Mucosa of stomach (tissue), 1 donor: ENCODE measurements at regions not wholly inside any gene's neighbourhood (a gene's known extent, or its start where the extent isn't known, plus 50 kb on each side); places are given as distances from the start of the nearest gene placed in this dataset.
"Not testable (repeated sequence)": the region's sequence is repeated elsewhere in the genome, so short reads cannot be mapped to it uniquely, and the experiment has no call there.

Experiments
- H3K27me3 ChIP-seq: one replicate; pipeline ENCODE4 v1.7.0; 2013; ENCODE audit warnings: mild to moderate bottlenecking, low read length; ENCODE audit not compliant: control insufficient read depth, insufficient read depth
- H3K36me3 ChIP-seq: one replicate; pipeline ENCODE4 v1.7.0; 2013; ENCODE audit warnings: low read length; ENCODE audit not compliant: control insufficient read depth, insufficient read depth
- H3K4me1 ChIP-seq: one replicate; pipeline ENCODE4 v1.7.0; 2013; ENCODE audit warnings: mild to moderate bottlenecking, low read length; ENCODE audit not compliant: control insufficient read depth, insufficient read depth
- H3K4me3 ChIP-seq: one replicate; pipeline ENCODE4 v1.7.0; 2013; ENCODE audit warnings: low read length
- H3K9ac ChIP-seq: one replicate; pipeline ENCODE4 v1.7.0; 2013; ENCODE audit warnings: mild to moderate bottlenecking, low read length, moderate library complexity
- H3K9me3 ChIP-seq: one replicate; pipeline ENCODE4 v1.7.0; 2013; ENCODE audit warnings: mild to moderate bottlenecking, low read length, moderate library complexity; ENCODE audit not compliant: control insufficient read depth
- donor health status: Pancreatic carcinoma.

DNA sequence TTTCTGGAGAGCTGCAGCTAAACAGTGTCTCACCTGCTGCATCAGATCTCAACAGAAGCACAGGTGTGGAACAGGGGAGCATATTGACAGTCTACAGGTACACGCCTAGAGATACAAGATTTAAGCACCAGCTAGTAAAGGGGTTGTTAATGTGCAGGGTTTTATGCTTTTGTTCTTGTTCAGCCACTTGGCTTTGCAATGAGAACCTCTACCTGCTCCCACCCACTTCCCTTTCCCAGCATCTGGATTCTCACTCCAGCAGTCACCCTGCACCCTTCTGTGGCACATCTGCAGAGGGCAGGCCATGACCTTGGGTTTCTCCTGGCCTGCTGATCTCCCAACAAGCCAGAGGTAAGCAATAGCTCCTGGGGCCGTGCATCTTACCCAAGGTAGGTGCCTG, 446.6 kb downstream of the BUD13 start:
- Histone ChIP-seq H3K36me3 (no peaks in the 10 kb centered on the region), H3K9me3 (no peaks in the 10 kb centered on the region), H3K4me1 (no peaks in the 10 kb centered on the region), H3K9ac (no peak overlapping the region), H3K4me3 (no peak overlapping the region), H3K27me3 (no peaks in the 10 kb centered on the region)

- no peak overlapping the region for H3K9ac ChIP-seq
- H3K9me3 ChIP-seq: no peaks in the 10 kb centered on the region
- H3K4me1 ChIP-seq: no peaks in the 10 kb centered on the region
- H3K27me3 ChIP-seq: no peaks in the 10 kb centered on the region
- no peaks in the 10 kb centered on the region for H3K36me3 ChIP-seq
- no peak overlapping the region for H3K4me3 ChIP-seq
Observed at GRCh38 chr11:116325247-116325646, 447.5 kb downstream of the BUD13 start.

DNA sequence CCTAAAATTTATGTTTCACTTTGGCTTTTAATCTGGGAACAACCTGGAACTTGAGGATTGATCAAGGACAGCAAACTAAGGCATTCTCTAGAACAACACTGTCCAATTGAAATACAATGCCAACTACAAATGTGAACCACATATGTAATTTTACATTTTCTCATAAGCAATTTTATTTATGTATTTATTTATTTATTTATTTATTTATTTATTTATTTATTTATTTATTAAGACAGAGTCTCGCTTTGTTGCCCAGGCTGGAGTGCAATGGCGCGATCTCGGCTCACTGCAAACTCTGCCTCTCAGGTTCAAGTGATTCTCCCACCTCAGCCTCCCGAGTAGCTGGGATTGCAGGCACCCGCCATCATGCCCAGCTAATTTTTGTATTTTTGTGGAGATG, 448.7 kb downstream of the BUD13 start:
- H3K4me1 ChIP-seq, H3K9me3 ChIP-seq, H3K36me3 ChIP-seq, H3K4me3 ChIP-seq, H3K27me3 ChIP-seq, H3K9ac ChIP-seq: not testable (repeated sequence)

GRCh38 chr11:116317212-116317611, 455.6 kb downstream of the BUD13 start:
- no peaks in the 10 kb centered on the region for H3K27me3 ChIP-seq
- H3K36me3 ChIP-seq: no peaks in the 10 kb centered on the region
- no peak overlapping the region for H3K4me3 ChIP-seq

DNA sequence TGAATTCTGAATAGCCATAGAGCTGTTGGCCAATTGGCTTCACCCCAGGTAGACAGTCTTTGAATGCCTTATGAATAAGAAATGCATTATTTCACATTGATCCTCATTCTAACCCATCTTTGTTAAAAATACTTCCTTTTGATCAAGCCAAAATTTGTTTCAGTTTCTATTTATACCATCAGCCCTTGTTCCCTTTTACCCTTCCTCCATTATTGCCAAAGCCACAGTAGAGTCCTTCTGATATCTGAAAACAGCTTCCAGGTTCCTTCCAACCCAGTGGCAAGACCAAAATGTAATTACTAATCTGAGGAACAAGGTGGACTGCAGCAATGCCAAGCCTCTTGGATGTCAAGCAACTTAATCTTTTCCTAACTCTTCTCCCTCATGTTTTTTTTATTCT, 458.8 kb downstream of the BUD13 start:
- no peaks in the 10 kb centered on the region for H3K27me3 ChIP-seq
- no peak overlapping the region for H3K9ac ChIP-seq
- H3K36me3 ChIP-seq: no peaks in the 10 kb centered on the region
- H3K4me3 ChIP-seq: no peak overlapping the region
- H3K9me3 ChIP-seq: no peaks in the 10 kb centered on the region
- H3K4me1 ChIP-seq: peaks cover 5% of the 10 kb centered on the region

More at GRCh38 chr11:116317212-116317611, 455.6 kb downstream of the BUD13 start:
- H3K4me1 ChIP-seq: peaks cover 5% of the 10 kb centered on the region
- H3K9ac ChIP-seq: no peak overlapping the region
- no peaks in the 10 kb centered on the region for H3K9me3 ChIP-seq

DNA sequence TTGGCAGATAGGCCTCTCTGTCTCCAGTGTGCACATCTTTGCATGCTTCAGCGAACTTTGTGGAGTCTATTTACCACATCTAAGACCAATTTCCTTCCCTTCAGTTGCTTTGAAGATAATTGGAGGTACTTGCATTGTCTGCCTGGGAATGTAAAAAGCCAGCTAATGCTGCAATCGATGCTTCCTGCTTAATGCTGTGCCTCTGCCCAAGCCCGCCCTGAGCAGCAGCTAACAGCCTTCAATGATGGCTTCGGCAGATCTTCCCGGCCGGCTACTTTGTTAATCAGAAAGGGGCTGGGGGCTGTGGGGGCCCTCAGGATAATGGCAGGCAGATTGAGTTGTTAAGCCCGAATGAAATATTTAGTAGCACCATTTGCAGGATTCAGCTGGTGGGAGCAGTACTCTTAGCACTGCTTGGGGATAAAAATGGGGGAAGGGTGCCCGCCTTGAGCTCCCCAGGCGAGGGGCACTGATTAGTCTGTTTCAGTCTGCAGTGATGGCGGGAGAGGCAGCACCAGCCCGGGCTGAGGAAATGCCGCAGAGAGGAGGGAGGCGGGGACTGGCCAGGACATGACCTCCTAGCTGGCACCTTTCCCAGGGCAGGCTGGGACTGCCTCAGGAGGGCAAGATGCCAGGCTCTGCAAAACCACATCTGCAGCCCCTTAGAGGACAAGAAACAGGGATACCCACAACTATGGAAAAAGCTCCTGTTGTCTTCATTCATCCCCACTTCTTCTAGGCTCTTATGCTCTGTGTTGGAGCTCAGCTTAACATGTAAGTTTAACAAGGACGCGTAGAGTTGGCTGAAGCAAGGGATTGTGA, 460.0 kb downstream of the BUD13 start:
- no peaks in the 10 kb centered on the region for H3K36me3 ChIP-seq
- H3K9me3 ChIP-seq: no peaks in the 10 kb centered on the region
- H3K9ac ChIP-seq: no peak overlapping the region
- H3K27me3 ChIP-seq: no peaks in the 10 kb centered on the region
- no peak overlapping the region for H3K4me3 ChIP-seq
- peaks cover 5% of the 10 kb centered on the region for H3K4me1 ChIP-seq

DNA sequence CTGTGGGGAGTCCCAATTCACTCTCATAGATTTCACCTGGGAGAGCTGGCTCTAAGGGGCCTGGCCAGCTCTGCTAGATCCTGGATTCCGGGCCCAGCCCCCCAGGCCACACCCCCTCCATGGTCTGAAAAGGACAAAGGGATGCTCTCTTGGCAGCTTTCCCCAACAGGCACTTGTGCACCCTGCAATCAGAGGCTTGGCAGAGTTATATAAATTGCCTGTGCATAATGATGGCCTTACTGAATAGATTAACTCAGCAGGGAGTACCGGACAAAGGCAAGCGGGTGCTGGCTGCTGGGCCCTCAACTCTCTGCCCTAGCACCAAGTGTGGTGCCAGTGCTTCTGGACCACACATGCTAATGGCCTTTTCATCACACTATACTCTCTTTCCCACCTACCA, 461.6 kb downstream of the BUD13 start:
- H3K36me3 ChIP-seq: no peaks in the 10 kb centered on the region
- H3K9me3 ChIP-seq: no peaks in the 10 kb centered on the region
- no peaks in the 10 kb centered on the region for H3K27me3 ChIP-seq
- peaks cover 5% of the 10 kb centered on the region for H3K4me1 ChIP-seq
- H3K4me3 ChIP-seq: no peak overlapping the region
- no peak overlapping the region for H3K9ac ChIP-seq

DNA sequence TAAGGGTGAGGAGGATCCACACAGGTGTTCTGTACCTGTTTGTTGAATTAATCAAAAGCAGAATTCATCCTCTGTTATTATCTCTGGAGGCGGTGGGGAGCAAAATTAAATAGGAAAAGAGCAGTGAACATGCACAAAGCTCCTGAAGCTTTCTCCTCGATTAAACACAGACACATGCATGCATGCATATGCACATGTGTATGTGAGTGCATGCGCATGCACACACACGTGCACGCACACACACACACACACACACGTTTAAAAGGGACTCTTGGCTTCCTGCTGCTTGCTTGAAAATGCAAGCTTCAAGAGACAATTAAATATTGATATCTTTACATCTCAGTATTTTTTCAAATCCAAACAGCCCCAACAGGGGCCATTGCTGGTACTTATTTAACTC, 462.1 kb downstream of the BUD13 start:
- no peaks in the 10 kb centered on the region for H3K27me3 ChIP-seq
- H3K4me1 ChIP-seq: peaks cover 5% of the 10 kb centered on the region
- H3K4me3 ChIP-seq: no peak overlapping the region
- no peak overlapping the region for H3K9ac ChIP-seq
- H3K36me3 ChIP-seq: no peaks in the 10 kb centered on the region
- no peaks in the 10 kb centered on the region for H3K9me3 ChIP-seq

DNA sequence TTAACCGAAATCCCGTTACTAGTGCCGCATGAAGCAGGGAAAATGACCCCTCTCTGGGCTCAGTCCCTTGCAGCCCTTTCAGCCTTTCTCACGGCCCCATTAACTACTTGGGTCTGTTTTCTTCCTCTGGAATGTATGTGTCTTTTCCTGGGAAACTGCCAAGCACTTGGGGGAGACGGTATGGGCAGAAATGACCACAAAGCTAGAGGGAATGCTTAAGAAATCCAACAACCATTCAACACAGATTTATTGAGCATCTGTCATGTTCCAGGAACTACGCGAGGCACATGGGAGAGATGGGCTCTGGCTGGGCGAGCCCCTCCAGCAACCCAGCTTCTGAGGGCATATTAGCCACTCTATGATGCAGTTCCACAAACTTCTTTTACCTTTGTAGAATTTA, 462.6 kb downstream of the BUD13 start:
- peaks cover 5% of the 10 kb centered on the region for H3K4me1 ChIP-seq
- no peak overlapping the region for H3K9ac ChIP-seq
- no peaks in the 10 kb centered on the region for H3K9me3 ChIP-seq
- no peak overlapping the region for H3K4me3 ChIP-seq
- no peaks in the 10 kb centered on the region for H3K36me3 ChIP-seq
- H3K27me3 ChIP-seq: no peaks in the 10 kb centered on the region

DNA sequence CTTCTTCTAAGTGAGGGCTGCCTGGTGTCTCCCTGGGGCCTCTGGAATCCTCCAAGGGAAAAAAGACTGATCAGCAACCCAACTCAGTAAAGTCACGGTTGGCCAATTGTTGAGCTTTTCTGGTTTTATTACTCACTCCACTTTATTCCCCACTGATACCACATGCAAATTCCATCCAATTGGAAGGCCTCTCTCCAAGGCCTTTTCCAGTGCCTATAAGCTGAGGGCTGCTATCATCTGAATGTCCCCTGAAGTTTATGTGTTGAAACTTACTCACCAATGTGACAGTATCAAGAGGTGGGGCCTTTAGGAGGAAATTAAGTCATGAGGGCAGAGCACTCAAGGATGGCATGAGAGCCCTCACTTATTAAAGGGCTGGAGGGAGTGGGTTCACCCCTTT, 463.3 kb downstream of the BUD13 start:
- no peak overlapping the region for H3K4me3 ChIP-seq
- no peak overlapping the region for H3K9ac ChIP-seq
- H3K9me3 ChIP-seq: no peaks in the 10 kb centered on the region
- H3K4me1 ChIP-seq: peaks cover 5% of the 10 kb centered on the region
- H3K36me3 ChIP-seq: no peaks in the 10 kb centered on the region
- no peaks in the 10 kb centered on the region for H3K27me3 ChIP-seq

GRCh38 chr11:116302756-116303155, 470.0 kb downstream of the BUD13 start:
- H3K27me3 ChIP-seq: no peaks in the 10 kb centered on the region
- H3K9me3 ChIP-seq: no peaks in the 10 kb centered on the region
- no peaks in the 10 kb centered on the region for H3K4me1 ChIP-seq
- H3K9ac ChIP-seq: no peak overlapping the region
- no peak overlapping the region for H3K4me3 ChIP-seq
- no peaks in the 10 kb centered on the region for H3K36me3 ChIP-seq

- Histone ChIP-seq H3K9me3 (no peaks in the 10 kb centered on the region), H3K9ac (no peak overlapping the region), H3K36me3 (no peaks in the 10 kb centered on the region), H3K27me3 (no peaks in the 10 kb centered on the region), H3K4me1 (no peaks in the 10 kb centered on the region), H3K4me3 (no peak overlapping the region)
Observed at GRCh38 chr11:116301141-116301540, 471.6 kb downstream of the BUD13 start.

DNA sequence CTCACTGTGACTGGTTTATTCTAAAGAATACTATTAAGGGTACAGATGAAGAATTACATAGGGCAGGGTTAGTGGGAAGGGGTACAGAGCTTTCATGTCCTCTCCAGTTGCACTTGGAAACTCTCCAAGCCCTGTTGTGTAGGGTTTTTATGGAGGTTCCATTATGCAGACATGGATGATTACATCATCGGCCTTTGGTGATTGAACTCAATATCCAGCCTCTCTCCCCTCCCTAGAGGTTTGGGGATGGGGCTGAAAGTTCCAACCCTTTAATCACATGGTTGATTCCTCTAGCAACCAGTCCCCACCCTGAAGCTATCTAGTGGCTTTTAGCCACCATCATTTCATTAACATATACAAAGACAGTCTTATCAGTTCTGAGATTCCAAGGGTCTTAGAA, 472.6 kb downstream of the BUD13 start:
- Histone ChIP-seq H3K27me3 (no peaks in the 10 kb centered on the region), H3K36me3 (no peaks in the 10 kb centered on the region), H3K9ac (no peak overlapping the region), H3K4me1 (no peaks in the 10 kb centered on the region), H3K4me3 (no peak overlapping the region), H3K9me3 (no peaks in the 10 kb centered on the region)
